Heart right ventricle (tissue), 16 donors: ENCODE measurements at regions not wholly inside any gene's neighbourhood (a gene's known extent, or its start where the extent isn't known, plus 50 kb on each side); places are given as distances from the start of the nearest gene placed in this dataset.
A peak's percentile ranks its signal among the peaks of the same experiment; 100 is the strongest.

ENCODE experiments used
- ATAC-seq, 8 donors: fragments of 200-7000 bp; cut with Tn5 transposase; one replicate each; pipeline ENCODE4 v1.9.1; 2020; ENCODE audit warnings: mild to moderate bottlenecking in 8 of 8, moderate library complexity in 8 of 8, moderate number of reproducible peaks in 1 of 8
- DNase-seq, 2 donors: peaks; one replicate each; pipeline ENCODE4 v3.0.0-alpha.2; 2020
- H3K27ac ChIP-seq, 10 donors: fragments of 200-600 bp; sonication (generic) in 2 of 10; one replicate each; pipeline versions ENCODE4 v1.5.0 to v1.8.0; 2020 to 2022; ENCODE audit warnings: mild to moderate bottlenecking in 3 of 10
- H3K27me3 ChIP-seq, 7 donors: fragments of 200-600 bp; one replicate each; pipeline ENCODE4 v1.8.0; 2021 to 2022; ENCODE audit warnings: mild to moderate bottlenecking in 2 of 7
- H3K36me3 ChIP-seq, 9 donors: fragments of 200-600 bp; sonication (generic) in 1 of 9; one replicate each; pipeline versions ENCODE4 v1.5.0 to v1.8.0; 2020 to 2022; ENCODE audit warnings: mild to moderate bottlenecking in 2 of 9
- H3K4me1 ChIP-seq, 9 donors: fragments of 200-600 bp; sonication (generic) in 1 of 9; one replicate each; pipeline versions ENCODE4 v1.5.0 to v1.8.0; 2020 to 2022; ENCODE audit warnings: mild to moderate bottlenecking in 4 of 9
- H3K4me3 ChIP-seq, 10 donors: fragments of 200-600 bp; sonication (generic) in 2 of 10; one replicate each; pipeline versions ENCODE4 v1.5.0 to v1.8.0; 2020 to 2022; ENCODE audit warnings: mild to moderate bottlenecking in 7 of 10, moderate library complexity in 2 of 10
- H3K9me3 ChIP-seq, 11 donors: fragments of 200-600 bp in 10 of 11; sonication (generic) in 2 of 11; one replicate each; pipeline versions ENCODE4 v1.5.0 to v1.8.0; 2013 to 2022; ENCODE audit warnings: mild to moderate bottlenecking in 2 of 11, control low read depth in 1 of 11, moderate library complexity in 1 of 11
- WGBS, 2 donors: extraction: QIAGEN DNeasy Blood & Tissue Kit; methylation state at CpG; one replicate each; pipeline ENCODE4 v1.1.7; 2013; ENCODE audit warnings: inconsistent platforms in 1 of 2; 5-methylcytosine and 5-hydroxymethylcytosine counted together
- intact Hi-C, 10 donors: fragments of 100-400 bp; cut with DNase I; formaldehyde crosslinking; loops; one replicate each; pipeline versions ENCODE4 v1.11.1 to v1.14.2; 2022
- TF ChIP-seq, protein P1 (sequence below), 9 donors: fragments of 200-600 bp; sonication (generic) in 2 of 9; IDR thresholded peaks; one replicate each; pipeline versions ENCODE4 v1.5.0 to v1.8.0; 2021 to 2022; ENCODE audit warnings: antibody characterized with exemption in 9 of 9, mild to moderate bottlenecking in 5 of 9, moderate library complexity in 1 of 9
- donor health status: Arrhythmogenic right ventricular cardiomyopathy.
- donor health status: ischemic (EF 13 %, LVEDD 7.1; RV severe dilation, severe dysfunction).
- donor health status: healthy with polysubstance abuse.
- donor health status: DM: no; HTN: yes; CAD: no.
- donor health status: DM: no; HTN: no; CAD: no.
- donor health status: ischemic (EF 25% LVEDD 6.9; RV normal size, moderate dysfunction).
- donor health status: ischemic (EF 25% LVEDD 5.7; RV mildly dilated, moderate dysfunction).
- donor health status: healthy.
- donor health status: DM: yes; HTN: yes; CAD: no.
- donor health status: Ischemic cardiomyopathy.
- donor health status: ischemic (EF 35%, LVEDD 5.7; RV mildly dilated, moderate dysfunction).
- donor health status: nonischemic (EF 11% LVEDD 7.7; RV severe dilation, severe dysfunction).
- donor health status: DM: yes; HTN: yes; CAD: no.
- donor health status: PGD.
- donor health status: ischemic (EF 29% LVEDD 5.4; RV normal size, mild dysfunction).
- donor health status: nonischemic (EF 23%, LVEDD 6.1; RV moderate dilation, normal function).

DNA sequence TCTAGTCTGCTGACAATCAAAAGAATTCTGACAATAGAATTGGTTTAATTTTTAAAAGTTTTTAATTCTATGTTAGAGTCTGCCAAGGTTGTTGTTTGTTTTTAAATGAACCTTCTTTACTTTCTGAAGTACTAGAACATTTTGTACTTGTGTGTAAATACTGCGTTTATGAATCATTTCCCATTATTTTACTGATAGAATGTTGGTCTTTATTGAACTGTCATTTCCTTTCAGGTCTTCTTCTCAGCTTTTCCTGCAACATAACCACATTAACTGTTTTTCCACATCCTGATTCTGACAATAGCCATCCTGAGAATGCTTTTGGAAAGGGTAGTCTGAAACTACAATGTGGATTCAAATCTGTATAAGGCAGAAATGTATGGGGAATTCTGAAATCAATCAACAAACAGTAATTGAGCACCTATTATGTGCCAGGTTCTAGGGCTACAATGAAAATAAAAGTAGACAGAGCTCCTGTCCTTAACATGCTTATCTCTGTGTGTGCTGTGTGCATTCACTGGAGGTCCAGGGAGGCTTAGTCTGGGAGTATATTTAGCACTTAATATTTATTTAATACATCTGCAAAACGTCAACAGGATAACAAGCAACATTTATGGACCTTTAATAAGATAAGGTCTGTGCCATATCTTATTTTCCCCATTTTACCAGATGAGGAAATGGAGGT, 73.1 kb upstream of the SLC38A2 start:
- intact Hi-C loops, result no loop called here
- Histone ChIP-seq H3K4me3 (no peak overlapping the region), H3K4me1 (peaks cover 9 to 36% (median 30%) of the 10 kb centered on the region in 9 donors), H3K27ac (peak overlapping the region in 4 of 10 donors; percentile 6 to 44 (median 28)), H3K9me3 (no peaks in the 10 kb centered on the region), H3K27me3 (no peaks in the 10 kb centered on the region), H3K36me3 (no peaks in the 10 kb centered on the region)
- peak in 1 of 8 donors; percentile 39 for ATAC-seq
- DNase-seq, result no peak
- TF ChIP-seq, protein P1, sequence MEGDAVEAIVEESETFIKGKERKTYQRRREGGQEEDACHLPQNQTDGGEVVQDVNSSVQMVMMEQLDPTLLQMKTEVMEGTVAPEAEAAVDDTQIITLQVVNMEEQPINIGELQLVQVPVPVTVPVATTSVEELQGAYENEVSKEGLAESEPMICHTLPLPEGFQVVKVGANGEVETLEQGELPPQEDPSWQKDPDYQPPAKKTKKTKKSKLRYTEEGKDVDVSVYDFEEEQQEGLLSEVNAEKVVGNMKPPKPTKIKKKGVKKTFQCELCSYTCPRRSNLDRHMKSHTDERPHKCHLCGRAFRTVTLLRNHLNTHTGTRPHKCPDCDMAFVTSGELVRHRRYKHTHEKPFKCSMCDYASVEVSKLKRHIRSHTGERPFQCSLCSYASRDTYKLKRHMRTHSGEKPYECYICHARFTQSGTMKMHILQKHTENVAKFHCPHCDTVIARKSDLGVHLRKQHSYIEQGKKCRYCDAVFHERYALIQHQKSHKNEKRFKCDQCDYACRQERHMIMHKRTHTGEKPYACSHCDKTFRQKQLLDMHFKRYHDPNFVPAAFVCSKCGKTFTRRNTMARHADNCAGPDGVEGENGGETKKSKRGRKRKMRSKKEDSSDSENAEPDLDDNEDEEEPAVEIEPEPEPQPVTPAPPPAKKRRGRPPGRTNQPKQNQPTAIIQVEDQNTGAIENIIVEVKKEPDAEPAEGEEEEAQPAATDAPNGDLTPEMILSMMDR (IDR thresholded peaks at IDR 0.05), result no peak
- WGBS, 2 donors, result 7 to 21% methylated on average over 2 of the region's 2 CpGs

DNA sequence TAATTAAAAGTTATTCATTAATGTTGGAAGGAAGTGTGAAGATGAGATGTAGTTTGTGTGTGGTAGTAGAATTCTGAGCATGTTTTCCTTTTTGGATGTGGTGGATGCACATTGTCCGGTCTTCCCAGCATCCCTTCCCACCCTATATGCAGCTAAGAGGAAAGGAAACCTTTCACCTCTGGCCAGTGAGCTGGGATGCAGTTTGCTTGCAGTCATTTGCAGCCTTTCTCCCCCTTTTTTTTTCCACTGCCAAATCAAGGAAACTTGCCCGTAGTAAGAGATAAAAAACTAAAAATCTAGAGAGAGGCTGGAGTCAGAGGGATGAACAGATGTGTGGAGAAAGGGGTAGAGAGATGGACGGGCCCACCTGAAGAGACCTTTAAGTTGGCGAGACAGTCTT, 72.5 kb upstream of the SLC38A2 start:
- TF ChIP-seq, protein P1 (IDR thresholded peaks at IDR 0.05), result no peak
- H3K27me3 ChIP-seq, result no peaks in the 10 kb centered on the region
- peak overlapping the region in 4 of 10 donors; percentile 6 to 44 (median 28) for H3K27ac ChIP-seq
- no peaks in the 10 kb centered on the region for H3K9me3 ChIP-seq
- no peak overlapping the region for H3K4me3 ChIP-seq
- DNase-seq, result no peak
- peaks cover 4 to 30% (median 24%) of the 10 kb centered on the region in 9 donors for H3K4me1 ChIP-seq
- intact Hi-C loops, result no loop called here
- WGBS, 2 donors, result 62 to 65% methylated on average over 4 of the region's 4 CpGs
- no peaks in the 10 kb centered on the region for H3K36me3 ChIP-seq
- no peak for ATAC-seq

DNA sequence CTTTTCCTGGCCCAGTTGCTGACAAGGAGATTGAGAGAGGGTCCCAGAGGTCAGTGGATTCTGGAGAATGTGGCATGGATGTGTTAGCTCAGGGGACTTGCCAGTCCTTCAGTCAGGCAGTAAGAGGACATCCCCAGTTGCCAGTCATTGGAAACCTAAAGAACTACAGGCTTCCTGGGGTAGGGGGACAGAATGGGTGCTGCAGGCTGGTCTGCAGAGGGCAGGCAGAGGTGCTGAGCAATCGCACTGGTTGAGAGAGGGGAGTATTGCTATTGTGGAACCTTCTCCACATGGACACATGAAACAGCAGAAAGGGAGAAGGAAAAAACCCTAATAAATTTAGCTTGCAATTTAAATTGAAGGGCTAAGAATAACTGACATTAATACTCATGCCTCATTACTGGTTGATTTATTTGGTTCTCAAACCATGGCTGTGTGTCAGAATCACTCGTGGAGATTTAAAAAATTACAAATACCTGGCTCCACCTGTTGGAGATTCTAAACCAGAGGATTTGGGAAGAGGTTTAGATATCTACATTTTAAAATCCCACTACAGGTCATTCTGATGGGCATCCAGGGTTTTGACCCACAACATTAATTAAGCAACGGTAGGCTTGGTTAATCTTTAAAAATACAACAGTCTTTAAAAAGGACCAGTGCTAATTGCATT, 71.2 kb upstream of the SLC38A2 start:
- H3K4me1 ChIP-seq, result peaks cover 0 to 21% (median 19%) of the 10 kb centered on the region in 9 donors
- DNase-seq (no peak), ATAC-seq (no peak)
- H3K4me3 ChIP-seq, result no peak overlapping the region
- no peaks in the 10 kb centered on the region for H3K9me3 ChIP-seq
- TF ChIP-seq, protein P1 (IDR thresholded peaks at IDR 0.05), result peak in 1 of 9 donors; percentile 9
- H3K36me3 ChIP-seq, result no peaks in the 10 kb centered on the region
- 71 to 80% methylated on average over 3 of the region's 3 CpGs for WGBS, 2 donors
- no peaks in the 10 kb centered on the region for H3K27me3 ChIP-seq
- H3K27ac ChIP-seq, result no peak overlapping the region
- intact Hi-C loops, result no loop called here

DNA sequence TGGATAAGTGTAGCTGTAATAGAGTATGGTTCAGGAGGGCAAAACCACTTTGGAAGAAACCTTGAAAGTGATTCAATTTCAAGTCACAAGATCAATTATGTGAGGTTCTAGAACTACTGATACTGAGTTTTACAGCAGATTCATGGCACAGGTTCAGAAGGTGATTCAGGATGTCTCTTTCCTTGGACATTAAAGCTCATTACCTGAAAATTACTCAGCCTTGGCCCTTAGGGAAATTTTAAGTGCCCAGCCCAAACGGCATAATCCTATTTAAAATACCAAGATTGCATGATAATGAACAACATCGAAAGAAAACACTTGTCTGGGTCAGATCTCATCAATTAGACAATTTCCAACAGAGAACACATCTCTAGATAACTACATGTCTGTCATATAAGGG, 70.2 kb upstream of the SLC38A2 start:
- 87 to 89% methylated on average over 2 of the region's 2 CpGs for WGBS, 2 donors
- H3K4me1 ChIP-seq, result peaks cover 0 to 21% (median 19%) of the 10 kb centered on the region in 9 donors
- H3K27ac ChIP-seq, result no peak overlapping the region

More for the DNA sequence above, 70.2 kb upstream of the SLC38A2 start:
- Histone ChIP-seq H3K4me3 (no peak overlapping the region), H3K9me3 (no peaks in the 10 kb centered on the region), H3K36me3 (no peaks in the 10 kb centered on the region), H3K27me3 (no peaks in the 10 kb centered on the region)
- no peak for DNase-seq
- TF ChIP-seq, protein P1 (IDR thresholded peaks at IDR 0.05), result no peak
- ATAC-seq, result no peak
- intact Hi-C loops, result no loop called here
